Mammary epithelial cell (primary cell): ENCODE measurements at regions not wholly inside any gene's neighbourhood (a gene's known extent, or its start where the extent isn't known, plus 50 kb on each side); places are given as distances from the start of the nearest gene placed in this dataset.

Experiments used
- CTCF ChIP-seq, 2 donors: IDR thresholded peaks in 1 of 2; conservative IDR thresholded peaks in 1 of 2; 2 replicates each; pipeline ENCODE4 v1.5.1; 2011 to 2012; ENCODE audit warnings: inconsistent platforms in 2 of 2, low read length in 2 of 2, mild to moderate bottlenecking in 2 of 2, control low read depth in 1 of 2, low read depth in 1 of 2; ENCODE audit not compliant: insufficient read depth in 1 of 2; ENCODE audit errors: extremely low read depth in 1 of 2
- EZH2 ChIP-seq: IDR thresholded peaks from 2 replicates; pipeline ENCODE4 v1.6.1; 2012; ENCODE audit warnings: low read length, inconsistent platforms, borderline replicate concordance

GRCh38 chr11:60609632-60610031 lies 89.8 kb upstream of the MS4A8 start:
- TF ChIP-seq CTCF (conservative IDR thresholded peaks at IDR 0.05 in 1 of 2, IDR thresholded peaks at IDR 0.05 in 1 of 2; ENCODE audit: extremely low read depth in 1 of 2, insufficient read depth in 1 of 2, low read depth in 1 of 2, low read length in 2 of 2) (no peak), EZH2 (no peak)
